ENCODE measurements at regions not wholly inside any gene's neighbourhood (a gene's known extent, or its start where the extent isn't known, plus 50 kb on each side); places are given as distances from the start of the nearest gene placed in this dataset.

DNA sequence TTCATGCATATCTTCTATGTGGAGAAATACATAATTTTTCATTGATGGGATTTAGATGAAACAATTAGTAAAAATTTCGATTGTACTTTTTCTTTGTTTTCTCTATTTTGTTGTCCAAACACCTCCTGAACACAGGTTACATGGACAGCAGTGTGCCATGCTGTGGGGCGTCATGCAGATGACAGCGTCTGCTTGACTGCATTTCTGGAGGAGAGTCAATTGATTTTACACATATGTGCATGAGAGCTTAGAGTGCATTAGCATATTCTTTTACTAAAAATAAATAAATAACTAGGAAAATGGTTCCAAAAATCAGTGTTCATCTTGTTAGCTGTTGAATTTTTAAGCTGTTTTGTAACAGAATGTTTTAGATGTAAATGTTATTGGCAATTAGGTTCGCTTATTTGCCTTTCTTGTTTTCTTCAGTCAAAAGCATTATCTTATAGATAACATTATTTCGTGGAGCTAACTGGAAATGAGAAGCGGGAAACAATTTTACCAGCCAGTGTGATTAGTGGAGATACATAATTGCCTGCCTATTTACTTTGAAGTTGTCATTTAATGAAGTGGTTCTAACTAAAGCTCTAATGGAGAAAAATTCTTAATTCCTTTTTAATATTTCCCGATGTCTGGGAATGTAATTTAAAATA is 82.7 kb upstream of the VGLL3 start:
- TF ChIP-seq CTCF (IDR thresholded peaks at IDR 0.05; ENCODE audit: low read depth, low read length, missing input control): no peak
- no peak for TF ChIP-seq YY1 (IDR thresholded peaks at IDR 0.05)
- TF ChIP-seq ZBTB33 (IDR thresholded peaks at IDR 0.05): no peak
- TF ChIP-seq EGR1 (IDR thresholded peaks at IDR 0.05; ENCODE audit: low read depth in 2 of 2): no peak
- TF ChIP-seq REST (IDR thresholded peaks at IDR 0.05): no peak
- no peak for TF ChIP-seq JUND (IDR thresholded peaks at IDR 0.05)
- no peak for TF ChIP-seq RAD21 (IDR thresholded peaks at IDR 0.05)
- no peak for TF ChIP-seq TAF1 (conservative IDR thresholded peaks at IDR 0.05)
- TF ChIP-seq MAX (IDR thresholded peaks at IDR 0.05): no peak
- TF ChIP-seq GABPA (IDR thresholded peaks at IDR 0.05 in 1 of 2, conservative IDR thresholded peaks at IDR 0.05 in 1 of 2): no peak
- TF ChIP-seq RXRA (IDR thresholded peaks at IDR 0.05): no peak
- TF ChIP-seq SP1 (IDR thresholded peaks at IDR 0.05): no peak
- TF ChIP-seq HNF4A (conservative IDR thresholded peaks at IDR 0.05): no peak
- no peak for TF ChIP-seq ATF3 (IDR thresholded peaks at IDR 0.05)
